GM21737 (cell line): ENCODE measurements at regions not wholly inside any gene's neighbourhood (a gene's known extent, or its start where the extent isn't known, plus 50 kb on each side); places are given as distances from the start of the nearest gene placed in this dataset.

Experiments
- ATAC-seq: cut with Tn5 transposase; IDR thresholded peaks from one replicate; pipeline ENCODE4 v1.9.1; 2021; ENCODE audit warnings: mild to moderate bottlenecking, moderate library complexity; ENCODE audit not compliant: unreplicated experiment

DNA sequence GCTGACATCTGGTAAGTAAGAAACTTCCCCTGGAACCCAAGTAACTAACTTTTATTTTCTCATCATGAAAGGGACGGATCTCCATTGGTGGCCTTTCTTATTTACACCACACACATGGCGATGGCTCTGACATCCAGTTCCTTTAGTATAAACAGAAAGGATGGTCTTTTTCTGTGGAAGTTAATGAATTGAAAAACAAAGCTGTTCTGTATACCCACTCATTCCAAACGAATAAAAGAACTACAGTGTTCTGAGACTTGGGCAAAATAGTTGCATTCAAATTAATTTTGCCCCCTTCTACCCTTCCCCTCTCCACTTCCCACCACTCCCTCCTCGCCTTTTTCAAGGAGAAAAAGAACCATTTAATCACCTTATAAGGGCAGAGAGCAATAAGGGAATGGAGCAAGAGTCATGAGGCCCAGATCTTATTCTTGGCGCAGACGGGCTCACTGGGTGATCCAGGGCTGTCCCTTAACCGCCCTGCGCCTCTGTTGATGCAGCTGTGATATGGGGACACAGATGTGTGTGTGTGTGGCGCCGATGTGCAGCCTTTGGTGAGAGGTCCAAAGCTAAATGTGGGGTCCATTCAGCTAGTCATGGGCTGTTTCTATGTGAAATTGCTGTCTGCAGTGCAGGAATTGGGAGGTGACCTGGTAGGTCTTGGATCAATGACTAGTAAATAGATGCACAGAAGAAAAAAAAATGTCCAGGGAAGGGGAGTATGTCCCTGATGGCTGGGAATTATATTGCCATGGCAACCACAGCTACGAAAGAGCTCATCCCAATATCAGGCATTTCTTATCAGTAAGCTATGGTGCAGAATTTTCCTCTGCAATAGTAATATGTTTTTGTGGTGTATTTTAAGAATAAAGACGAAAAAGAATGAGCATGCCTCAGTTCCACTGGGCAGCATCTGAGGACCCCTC lies 141.5 kb upstream of the ERCC6L2 start:
- ATAC-seq: no peak

- no peak for ATAC-seq
Measured at GRCh38 chr9:95732802-95733688, 142.4 kb upstream of the ERCC6L2 start.

GRCh38 chr9:95731876-95732275 lies 143.6 kb upstream of the ERCC6L2 start:
- no peak for ATAC-seq

DNA sequence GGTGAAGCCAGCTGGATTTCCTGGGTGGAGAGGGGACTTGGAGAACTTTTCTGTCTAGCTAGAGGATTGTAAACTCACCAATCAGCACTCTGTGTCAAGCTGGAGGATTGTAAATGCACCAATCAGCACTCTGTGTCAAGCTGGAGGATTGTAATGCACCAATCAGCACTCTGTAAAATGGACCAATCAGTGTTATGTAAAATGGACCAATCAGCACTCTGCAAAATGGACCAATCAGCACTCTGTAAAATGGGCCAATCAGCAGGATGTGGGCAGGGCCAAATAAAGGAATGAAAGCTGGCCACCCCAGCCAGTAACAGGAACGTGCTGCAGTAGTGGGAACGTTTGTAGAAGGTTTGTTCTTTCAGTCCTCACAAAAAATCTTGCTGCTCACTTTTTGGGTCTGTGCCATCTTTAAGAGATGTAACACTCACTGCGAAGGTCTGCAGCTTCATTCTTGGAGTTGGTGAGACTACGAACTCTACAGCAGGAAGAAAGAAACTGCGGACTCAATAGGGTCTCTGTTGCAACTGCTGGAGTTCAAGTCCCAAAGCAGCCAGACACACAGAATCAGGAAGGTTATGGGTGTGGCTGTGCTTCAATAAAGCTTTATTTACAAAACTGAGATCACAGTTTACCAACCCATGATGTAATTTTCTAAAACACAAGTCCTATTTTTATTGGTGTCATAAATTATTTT lies 145.7 kb upstream of the ERCC6L2 start:
- ATAC-seq: no peak

GRCh38 chr9:95729046-95729445 lies 146.4 kb upstream of the ERCC6L2 start:
- ATAC-seq: no peak

DNA sequence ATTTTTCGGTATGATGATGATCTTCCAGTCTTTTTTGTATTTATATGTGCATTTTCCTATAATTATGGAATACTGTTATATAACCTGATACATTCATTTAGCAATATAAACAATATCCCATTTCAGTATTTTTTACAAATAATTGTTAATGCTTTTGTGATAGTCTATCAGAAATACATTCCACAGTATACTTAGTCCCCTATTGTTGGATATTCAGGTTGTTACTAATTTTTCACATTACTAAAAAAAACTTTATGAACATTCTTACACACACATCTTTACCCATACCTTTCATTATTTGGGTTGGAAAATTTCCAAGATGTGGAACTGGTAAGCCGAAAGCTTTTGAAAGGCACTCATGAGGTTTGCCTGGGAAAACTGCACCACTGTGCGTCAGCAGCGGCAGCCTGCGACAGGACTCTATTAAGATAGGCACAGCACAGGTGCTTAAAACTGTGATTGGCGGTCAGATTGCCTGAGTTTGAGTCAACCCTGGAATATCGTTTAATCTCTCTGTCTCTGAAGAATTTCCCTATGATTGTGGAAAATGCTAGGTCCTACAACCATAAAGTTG lies 147.5 kb upstream of the ERCC6L2 start:
- no peak for ATAC-seq

DNA sequence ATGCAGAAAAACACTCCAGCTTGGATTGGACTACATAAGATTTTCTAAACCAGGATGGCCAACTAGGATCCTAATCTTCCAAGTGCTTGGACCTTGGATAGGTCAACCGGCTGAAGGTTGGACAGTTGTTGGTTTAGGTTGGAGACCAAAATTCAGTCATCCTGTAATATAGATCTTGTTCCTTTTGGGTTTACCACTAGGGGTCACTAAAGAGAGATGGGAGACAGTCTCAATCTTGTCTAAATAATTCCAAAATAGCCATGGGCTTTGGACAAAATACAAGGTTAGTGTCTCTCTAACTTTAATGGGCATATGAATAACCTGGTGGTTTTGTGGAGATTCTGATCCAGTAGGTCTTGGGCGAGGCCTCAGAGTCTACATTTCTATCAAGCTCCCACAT lies 148.7 kb upstream of the ERCC6L2 start:
- no peak for ATAC-seq

- peak; percentile 11 for ATAC-seq
Measured at GRCh38 chr9:95725045-95725444, 150.4 kb upstream of the ERCC6L2 start.

GRCh38 chr9:95724253-95724991 lies 151.1 kb upstream of the ERCC6L2 start:
- ATAC-seq: peak; percentile 95

DNA sequence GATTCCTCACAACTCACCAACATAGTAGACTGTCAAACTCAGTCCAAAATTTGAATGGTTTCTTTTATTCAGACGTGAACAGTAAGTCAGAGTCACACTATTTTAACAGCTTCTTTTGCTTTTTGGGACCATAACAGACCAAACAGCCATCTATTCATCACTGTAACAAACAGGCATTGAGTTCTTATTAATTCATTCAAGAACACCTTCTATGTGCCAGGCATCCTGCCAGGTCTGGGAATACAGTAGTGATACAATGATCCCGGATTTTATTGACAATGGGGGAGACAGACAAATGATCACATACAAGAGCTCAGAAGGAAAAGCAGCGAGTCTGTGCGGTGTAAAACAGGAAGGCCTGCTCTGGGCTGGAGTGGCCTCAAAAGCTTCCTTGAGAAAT lies 153.3 kb upstream of the ERCC6L2 start:
- ATAC-seq: no peak

DNA sequence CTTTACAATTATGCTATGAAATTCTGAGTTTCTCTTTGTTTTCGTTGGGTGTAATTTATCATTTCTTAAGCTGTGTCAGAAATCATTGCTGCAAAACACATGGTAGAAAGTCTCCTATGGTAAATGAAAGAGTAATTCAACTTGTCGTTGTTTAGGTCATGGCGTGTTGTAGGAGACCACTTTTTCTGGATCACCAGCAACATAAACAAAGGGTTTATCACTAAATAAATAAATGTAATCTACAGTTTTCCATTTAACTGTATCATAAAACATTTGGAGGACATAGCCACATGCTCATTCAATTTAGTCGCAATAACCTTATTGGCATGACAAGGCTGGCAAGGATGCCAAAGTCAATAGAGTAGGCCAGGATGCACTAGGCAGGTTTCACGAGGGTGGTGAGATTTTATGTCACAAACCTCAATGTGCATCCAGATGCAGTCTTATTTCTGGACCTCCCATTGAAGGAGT lies 154.4 kb upstream of the ERCC6L2 start:
- no peak for ATAC-seq

DNA sequence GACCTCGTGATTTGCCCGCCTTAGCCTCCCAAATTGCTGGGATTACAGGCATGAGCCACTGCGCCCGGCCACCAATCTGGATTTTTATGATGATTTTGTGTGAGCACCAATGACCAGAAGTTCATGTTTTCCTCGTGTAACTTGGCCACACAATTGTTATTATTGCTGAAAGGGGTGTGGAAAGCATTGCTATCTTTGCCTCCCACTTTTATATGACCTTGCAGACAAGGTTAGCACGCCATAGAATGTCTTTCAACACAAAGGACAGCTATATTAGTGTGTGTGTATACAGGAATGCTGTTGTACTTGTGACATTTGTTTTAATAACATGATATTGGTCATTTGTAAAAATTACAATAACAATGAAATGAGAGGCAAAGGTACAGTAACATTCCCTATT lies 155.0 kb upstream of the ERCC6L2 start:
- no peak for ATAC-seq

- no peak for ATAC-seq
Measured at GRCh38 chr9:95719354-95719753, 156.1 kb upstream of the ERCC6L2 start.

DNA sequence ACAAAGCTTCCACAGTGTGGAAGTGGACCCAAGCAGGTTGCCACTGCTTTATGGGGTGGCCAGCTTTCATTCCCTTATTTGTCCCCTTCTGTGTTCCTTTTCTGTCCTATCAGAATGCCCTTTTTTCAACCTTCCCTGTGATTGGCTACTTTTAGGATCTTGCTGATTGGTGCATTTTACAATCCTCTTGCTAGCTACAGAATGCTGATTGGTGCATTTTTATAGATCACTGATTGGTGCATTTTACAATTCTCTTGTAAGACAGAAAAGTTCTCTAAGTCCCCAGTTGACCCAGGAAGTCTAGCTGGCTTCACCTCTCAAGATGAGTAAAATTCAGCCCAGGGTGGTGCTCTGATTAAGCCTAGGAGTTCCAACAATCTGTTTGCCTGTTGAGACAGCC lies 157.2 kb upstream of the ERCC6L2 start:
- no peak for ATAC-seq

GRCh38 chr9:95715868-95716435 lies 159.5 kb upstream of the ERCC6L2 start:
- ATAC-seq: no peak

- ATAC-seq: no peak
Measured at GRCh38 chr9:95710446-95710845, 165.0 kb upstream of the ERCC6L2 start.

DNA sequence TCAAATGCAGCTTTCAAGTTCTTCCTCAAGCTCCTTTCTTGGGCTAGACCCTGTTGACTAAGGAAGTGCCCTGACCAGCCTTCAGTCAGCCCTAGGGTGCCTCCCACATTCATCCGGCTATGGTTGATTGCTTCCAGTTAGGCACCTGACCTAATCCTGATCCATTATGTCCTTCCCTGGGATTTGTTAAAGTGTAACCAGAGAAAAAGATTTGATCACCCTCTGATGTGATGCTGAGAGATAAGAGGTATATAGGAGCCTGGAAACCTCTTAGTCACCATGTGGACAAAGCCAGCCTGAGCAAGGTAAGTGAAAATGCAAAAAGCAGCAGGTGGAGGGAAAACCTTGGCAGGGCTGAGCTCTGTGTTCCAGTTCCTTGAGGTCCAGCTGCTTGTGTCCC lies 178.8 kb upstream of the ERCC6L2 start:
- no peak for ATAC-seq

- ATAC-seq: no peak
Measured at GRCh38 chr9:95691435-95691834, 174.7 kb upstream of the PTCH1 start.

DNA sequence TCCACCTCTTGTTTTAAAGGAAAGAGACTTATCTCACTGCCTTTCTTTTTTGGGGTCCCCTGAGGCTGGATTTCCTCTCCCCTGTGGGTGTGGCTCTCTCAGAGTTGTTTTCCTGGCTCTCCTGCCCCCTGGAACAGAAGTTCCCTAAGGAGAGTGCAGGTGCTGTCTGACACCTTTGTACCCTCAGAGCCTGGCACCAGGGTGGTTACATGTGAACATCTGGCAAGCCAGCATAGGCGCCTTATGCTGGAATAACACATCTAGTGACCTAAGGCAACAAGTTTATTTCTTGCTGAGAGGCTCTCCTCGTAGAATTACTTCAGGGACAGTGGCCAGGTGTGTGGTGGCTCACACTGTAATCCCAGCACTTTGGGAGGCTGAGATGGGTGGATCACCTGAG lies 172.9 kb upstream of the PTCH1 start:
- no peak for ATAC-seq

DNA sequence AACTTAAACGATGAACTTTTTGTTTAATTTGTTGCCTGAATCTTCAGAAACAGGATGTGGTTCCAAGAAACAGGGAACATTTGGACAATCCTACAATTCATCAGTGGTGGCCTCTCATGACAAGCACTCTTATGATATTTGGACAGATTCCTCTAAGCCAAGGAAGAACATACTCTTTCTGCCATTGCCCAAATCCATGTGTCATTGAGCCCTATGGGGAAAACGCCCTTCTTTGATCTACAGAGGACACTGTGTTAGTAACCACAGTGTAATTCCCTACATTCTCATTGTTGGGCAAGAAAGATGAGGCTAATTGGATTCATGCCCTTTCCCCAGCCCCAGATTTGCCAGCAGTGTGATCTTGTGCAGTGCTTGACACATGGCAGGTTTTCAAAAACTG lies 167.7 kb upstream of the PTCH1 start:
- ATAC-seq: no peak
